Common myeloid progenitor, CD34-positive (primary cell): ENCODE measurements at regions not wholly inside any gene's neighbourhood (a gene's known extent, or its start where the extent isn't known, plus 50 kb on each side); places are given as distances from the start of the nearest gene placed in this dataset.

ENCODE experiments used
- CTCF ChIA-PET: fragments of 350-600 bp; sonication (Branson Sonifier 250); formaldehyde crosslinking; loops from one replicate; lab custom pipeline; 2021; ENCODE audit warnings: antibody characterized with exemption; lab: Charles Lee
- POLR2A ChIA-PET: fragments of 350-600 bp; sonication (Branson Sonifier 250); formaldehyde crosslinking; loops from one replicate; lab custom pipeline; 2021; ENCODE audit warnings: antibody characterized with exemption; lab: Charles Lee
- DNase-seq, 3 donors: peaks; one replicate each; pipeline versions ENCODE4 v3.0.0 to v3.0.0-alpha.2; 2013
- H3K27ac ChIP-seq, 2 experiments: 1 replicate in 1 of 2; 2 replicates in 1 of 2; pipeline ENCODE4 v1.7.0; 2013; ENCODE audit warnings: inconsistent platforms in 2 of 2, low read length in 2 of 2, mild to moderate bottlenecking in 2 of 2, low read depth in 1 of 2, moderate library complexity in 1 of 2; ENCODE audit not compliant: severe bottlenecking in 2 of 2, insufficient read depth in 1 of 2, poor library complexity in 1 of 2
- H3K27me3 ChIP-seq, 5 experiments: replicated peaks in 2 of 5; 1 replicate in 3 of 5; 2 replicates in 2 of 5; pipeline versions ENCODE4 v1.6.1 to v1.7.0; 2013; ENCODE audit warnings: low read length in 4 of 5, mild to moderate bottlenecking in 2 of 5, moderate library complexity in 2 of 5, inconsistent platforms in 1 of 5; ENCODE audit not compliant: insufficient read depth in 5 of 5, control insufficient read depth in 4 of 5
- H3K36me3 ChIP-seq, 4 experiments: 1 replicate in 2 of 4; 2 replicates in 2 of 4; pipeline versions ENCODE4 v1.6.1 to v1.7.0; 2013; ENCODE audit warnings: low read length in 3 of 4, control low read depth in 1 of 4, mild to moderate bottlenecking in 1 of 4; ENCODE audit not compliant: control insufficient read depth in 4 of 4, insufficient read depth in 4 of 4
- H3K4me1 ChIP-seq, 4 experiments: 1 replicate in 3 of 4; 2 replicates in 1 of 4; pipeline versions ENCODE4 v1.6.1 to v1.7.1; 2013; ENCODE audit warnings: low read length in 3 of 4, mild to moderate bottlenecking in 3 of 4, control low read depth in 1 of 4, inconsistent platforms in 1 of 4, moderate library complexity in 1 of 4; ENCODE audit not compliant: control insufficient read depth in 4 of 4, insufficient read depth in 4 of 4; ENCODE audit errors: control extremely low read depth in 1 of 4
- H3K4me3 ChIP-seq, 7 experiments: 1 replicate in 4 of 7; 2 replicates in 3 of 7; pipeline versions ENCODE4 v1.5.1 to v1.7.0; 2013; ENCODE audit warnings: mild to moderate bottlenecking in 7 of 7, low read length in 6 of 7, moderate library complexity in 6 of 7, inconsistent platforms in 2 of 7, low read depth in 2 of 7, control low read depth in 1 of 7; ENCODE audit not compliant: insufficient read depth in 4 of 7, control insufficient read depth in 1 of 7; ENCODE audit errors: extremely low read depth in 1 of 7
- H3K9me3 ChIP-seq, 5 experiments: 1 replicate in 4 of 5; 2 replicates in 1 of 5; pipeline versions ENCODE4 v1.6.1 to v1.7.1; 2013; ENCODE audit warnings: low read length in 4 of 5, mild to moderate bottlenecking in 2 of 5, inconsistent platforms in 1 of 5, low read depth in 1 of 5, moderate library complexity in 1 of 5; ENCODE audit not compliant: control insufficient read depth in 4 of 5, insufficient read depth in 2 of 5; ENCODE audit errors: control extremely low read depth in 1 of 5
- WGBS: methylation state at CpG from one replicate; pipeline ENCODE4 v1.1.5; 2013; ENCODE audit not compliant: insufficient coverage; 5-methylcytosine and 5-hydroxymethylcytosine counted together

DNA sequence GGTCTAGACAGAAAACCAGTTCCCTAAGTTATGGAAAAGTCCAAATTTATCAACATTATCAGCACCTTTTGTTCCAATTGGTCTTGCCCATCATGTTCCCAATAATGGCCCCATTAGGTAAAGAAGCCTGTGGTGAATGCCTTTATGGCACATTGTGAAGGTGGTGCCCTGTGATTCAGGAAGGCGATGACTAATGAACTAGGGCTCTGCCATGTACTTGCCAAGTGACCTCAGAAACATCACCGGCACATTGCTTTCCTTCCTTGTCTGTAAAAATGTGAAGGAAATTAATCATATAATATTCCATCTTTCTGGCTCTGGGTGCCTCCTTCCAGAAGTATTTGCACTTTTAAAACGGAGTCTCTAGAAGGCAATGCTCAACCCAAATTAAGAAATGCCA is 132.3 kb downstream of the UNC5CL start:
- peak in 1 of 3 donors; percentile 5 for DNase-seq
- Histone ChIP-seq H3K4me1 (no peaks in the 10 kb centered on the region), H3K36me3 (no peaks in the 10 kb centered on the region), H3K9me3 (peaks cover 0 to 3% (median 0%) of the 10 kb centered on the region in 5 experiments), H3K4me3 (no peak overlapping the region), H3K27me3 (peaks cover 0 to 4% (median 0%) of the 10 kb centered on the region in 5 experiments), H3K27ac (no peak overlapping the region)
- POLR2A ChIA-PET: no interaction called here
- CTCF ChIA-PET: no interaction called here
- WGBS: no CpG with 5 or more reads among the region's 3 CpGs

GRCh38 chr6:40904583-40905194 is 134.3 kb downstream of the UNC5CL start:
- Histone ChIP-seq H3K4me1 (no peaks in the 10 kb centered on the region), H3K27me3 (peaks cover 0 to 8% (median 0%) of the 10 kb centered on the region in 5 experiments), H3K9me3 (peaks cover 0 to 3% (median 0%) of the 10 kb centered on the region in 5 experiments), H3K27ac (no peak overlapping the region), H3K4me3 (no peak overlapping the region), H3K36me3 (no peaks in the 10 kb centered on the region)
- ChIA-PET POLR2A (no interaction called here), CTCF (interaction anchor here (0.9 kb wide), 1 partner anchor 8 kb away, joined by 4 read pairs; no protein-coding TSS in a partner anchor)
- 67% methylated on average over 1 of the region's 2 CpGs for WGBS
- DNase-seq: no peak

DNA sequence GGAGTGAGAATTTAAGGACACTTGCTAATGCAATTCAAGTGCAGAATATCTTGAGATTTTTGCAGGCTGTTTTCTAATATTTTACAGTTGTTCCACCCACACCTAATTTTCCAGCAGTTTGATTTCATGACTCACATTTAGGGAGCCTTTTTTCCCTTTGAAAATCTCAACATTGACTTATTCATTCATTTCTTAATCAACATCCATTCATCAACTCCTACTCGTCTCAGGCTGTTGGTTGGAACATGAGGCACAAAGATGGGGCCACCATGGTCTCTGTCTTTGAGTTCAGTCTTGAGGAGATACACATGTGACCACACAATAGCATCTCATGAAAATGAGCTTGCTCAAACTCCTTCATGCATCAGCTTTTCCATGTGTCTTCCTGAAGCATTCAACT is 135.6 kb downstream of the UNC5CL start:
- peaks cover 0 to 8% (median 0%) of the 10 kb centered on the region in 5 experiments for H3K27me3 ChIP-seq
- ChIA-PET POLR2A (no interaction called here), CTCF (interaction anchor here (0.9 kb wide), 1 partner anchor 9 kb away, joined by 4 read pairs; no protein-coding TSS in a partner anchor)
- peaks cover 0 to 1% (median 0%) of the 10 kb centered on the region in 5 experiments for H3K9me3 ChIP-seq
- WGBS: 100% methylated on average over 1 of the region's 1 CpG
- no peaks in the 10 kb centered on the region for H3K36me3 ChIP-seq
- no peak for DNase-seq
- H3K4me1 ChIP-seq: no peaks in the 10 kb centered on the region
- no peak overlapping the region for H3K27ac ChIP-seq
- H3K4me3 ChIP-seq: no peak overlapping the region

GRCh38 chr6:40901322-40902055 is 137.5 kb downstream of the UNC5CL start:
- no peaks in the 10 kb centered on the region for H3K9me3 ChIP-seq
- H3K27me3 ChIP-seq: peaks cover 0 to 6% (median 0%) of the 10 kb centered on the region in 5 experiments
- H3K4me3 ChIP-seq: no peak overlapping the region
- ChIA-PET CTCF (interaction anchor here (1.3 kb wide), 1 partner anchor 10 kb away, joined by 5 read pairs; no protein-coding TSS in a partner anchor), POLR2A (no interaction called here)
- 100% methylated on average over 1 of the region's 1 CpG for WGBS
- no peak for DNase-seq
- no peaks in the 10 kb centered on the region for H3K36me3 ChIP-seq
- H3K4me1 ChIP-seq: no peaks in the 10 kb centered on the region
- no peak overlapping the region for H3K27ac ChIP-seq

GRCh38 chr6:40900791-40901190 is 138.2 kb downstream of the UNC5CL start:
- ChIA-PET POLR2A (no interaction called here), CTCF (interaction anchor here (1.3 kb wide), 1 partner anchor 10 kb away, joined by 5 read pairs; no protein-coding TSS in a partner anchor)

GRCh38 chr6:40899684-40900155 is 139.3 kb downstream of the UNC5CL start:
- Histone ChIP-seq H3K27ac (no peak overlapping the region), H3K36me3 (no peaks in the 10 kb centered on the region), H3K4me1 (peaks cover 0 to 3% (median 1%) of the 10 kb centered on the region in 4 experiments), H3K4me3 (no peak overlapping the region), H3K27me3 (peaks cover 0 to 6% (median 0%) of the 10 kb centered on the region in 5 experiments), H3K9me3 (no peaks in the 10 kb centered on the region)
- no peak for DNase-seq
- CTCF ChIA-PET: no interaction called here
- 92% methylated on average over 5 of the region's 7 CpGs for WGBS
- POLR2A ChIA-PET: no interaction called here

More at GRCh38 chr6:40900791-40901190, 138.2 kb downstream of the UNC5CL start:
- Histone ChIP-seq H3K27ac (no peak overlapping the region), H3K4me1 (no peaks in the 10 kb centered on the region), H3K27me3 (peaks cover 0 to 6% (median 0%) of the 10 kb centered on the region in 5 experiments), H3K4me3 (no peak overlapping the region), H3K36me3 (no peaks in the 10 kb centered on the region), H3K9me3 (no peaks in the 10 kb centered on the region)
- WGBS: 96% methylated on average over 5 of the region's 5 CpGs
- DNase-seq: no peak
